GM06990 (cell line): ENCODE measurements at regions not wholly inside any gene's neighbourhood (a gene's known extent, or its start where the extent isn't known, plus 50 kb on each side); places are given as distances from the start of the nearest gene placed in this dataset.
"Not testable (repeated sequence)": the region's sequence is repeated elsewhere in the genome, so short reads cannot be mapped to it uniquely, and the experiment has no call there.

Experiments
- DNase-seq: peaks from one replicate; pipeline ENCODE4 v3.0.0-alpha.2; 2011; ENCODE audit not compliant: insufficient read length; ENCODE audit errors: extremely low read depth
- H3K27me3 ChIP-seq: replicated peaks from 2 replicates; pipeline ENCODE4 v1.6.0; 2011; ENCODE audit warnings: low read length; ENCODE audit not compliant: control insufficient read depth, insufficient read depth
- H3K36me3 ChIP-seq: 2 replicates; pipeline ENCODE4 v1.5.1; 2011; ENCODE audit warnings: low read length; ENCODE audit not compliant: control insufficient read depth, insufficient read depth
- H3K4me3 ChIP-seq: replicated peaks from 2 replicates; pipeline ENCODE4 v1.5.1; 2011; ENCODE audit warnings: low read depth, mild to moderate bottlenecking, control low read depth, low read length
- CTCF ChIP-seq: IDR thresholded peaks from 2 replicates; pipeline ENCODE4 v1.5.1; 2011; ENCODE audit warnings: low read length, control low read depth, mild to moderate bottlenecking, inconsistent platforms; ENCODE audit not compliant: insufficient read depth, poor library complexity, severe bottlenecking

GRCh38 chrX:125544031-125544660, 224.5 kb downstream of the TEX13C start:
- no peak for TF ChIP-seq CTCF
- no peak for DNase-seq
- Histone ChIP-seq H3K27me3 (no peaks in the 10 kb centered on the region), H3K36me3 (no peaks in the 10 kb centered on the region), H3K4me3 (no peak overlapping the region)

GRCh38 chrX:125544856-125545255, 225.2 kb downstream of the TEX13C start:
- DNase-seq, result no peak
- no peak for TF ChIP-seq CTCF
- Histone ChIP-seq H3K36me3 (no peaks in the 10 kb centered on the region), H3K4me3 (no peak overlapping the region), H3K27me3 (no peaks in the 10 kb centered on the region)

GRCh38 chrX:125577479-125577878, 257.8 kb downstream of the TEX13C start:
- H3K4me3 ChIP-seq, result no peak overlapping the region
- no peak for DNase-seq
- H3K27me3 ChIP-seq, result no peaks in the 10 kb centered on the region

GRCh38 chrX:125604448-125604847, 284.8 kb downstream of the TEX13C start:
- DNase-seq, result no peak
- Histone ChIP-seq H3K36me3 (no peaks in the 10 kb centered on the region), H3K27me3 (no peaks in the 10 kb centered on the region), H3K4me3 (no peak overlapping the region)
- no peak for TF ChIP-seq CTCF

More at GRCh38 chrX:125577479-125577878, 257.8 kb downstream of the TEX13C start:
- H3K36me3 ChIP-seq, result no peaks in the 10 kb centered on the region
- no peak for TF ChIP-seq CTCF

- Histone ChIP-seq H3K27me3 (no peaks in the 10 kb centered on the region), H3K36me3 (no peaks in the 10 kb centered on the region), H3K4me3 (no peak overlapping the region)
- no peak for TF ChIP-seq CTCF
- DNase-seq, result no peak
Measured at GRCh38 chrX:125605145-125605544, 285.5 kb downstream of the TEX13C start.

GRCh38 chrX:125614591-125615343, 295.1 kb downstream of the TEX13C start:
- H3K36me3 ChIP-seq, H3K27me3 ChIP-seq, H3K4me3 ChIP-seq, DNase-seq: not testable (repeated sequence)
